Suppressor macrophage treated with lipopolysaccharide for 4 hours (primary cell): ENCODE measurements at regions not wholly inside any gene's neighbourhood (a gene's known extent, or its start where the extent isn't known, plus 50 kb on each side); places are given as distances from the start of the nearest gene placed in this dataset.

Experiments
- DNase-seq: peaks from one replicate; pipeline ENCODE4 v3.0.0-alpha.2; 2020

GRCh38 chr1:57848406-57848805 is 424.5 kb upstream of the DAB1 start:
- DNase-seq, result no peak

DNA sequence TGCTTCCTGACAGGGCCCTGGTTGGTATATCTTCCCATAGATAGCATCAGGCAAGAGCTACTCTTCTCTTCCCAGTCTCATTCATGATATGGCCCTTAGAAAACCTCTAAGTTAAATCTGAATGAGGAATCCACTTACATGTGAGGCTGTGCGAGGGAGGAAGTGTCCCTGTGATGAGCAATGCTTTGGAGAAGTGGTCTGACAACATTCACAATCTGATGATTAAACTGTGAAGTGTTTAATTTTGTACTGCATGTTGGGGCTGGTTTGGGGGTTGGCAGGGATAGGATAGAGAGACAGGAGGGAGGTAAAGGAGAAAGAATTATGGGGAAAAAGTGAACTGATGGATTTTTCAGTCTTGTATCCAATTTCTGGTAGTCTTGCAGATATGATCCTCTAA is 421.2 kb upstream of the DAB1 start:
- DNase-seq, result no peak

DNA sequence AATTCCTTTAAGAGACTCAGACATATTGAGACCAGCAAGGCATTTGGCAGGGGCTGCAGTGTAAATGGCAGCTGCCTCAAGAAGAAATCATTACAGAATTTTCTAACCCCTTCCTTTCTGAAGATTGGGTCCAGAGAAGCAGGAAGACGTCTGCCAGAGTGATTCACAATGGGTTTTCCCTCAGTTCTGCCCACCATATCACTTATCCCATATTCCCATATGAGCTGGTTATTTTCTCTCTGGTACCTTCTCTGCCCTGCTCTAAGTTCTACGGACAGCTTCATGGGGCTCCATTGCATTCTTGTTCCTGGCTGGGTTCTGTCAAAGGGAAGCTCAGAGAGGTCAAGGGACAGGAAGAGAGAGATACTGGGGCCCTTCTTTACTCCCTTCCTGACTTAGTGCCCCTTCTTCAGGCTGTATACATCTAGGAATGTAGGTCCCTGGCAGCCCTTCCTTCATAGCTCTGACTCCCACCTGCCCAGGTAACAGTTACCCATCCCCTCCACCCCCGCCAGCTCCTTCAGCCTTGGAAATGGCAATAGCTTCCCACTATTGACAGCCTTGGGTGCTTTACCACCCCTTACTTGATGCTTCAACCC is 420.6 kb upstream of the DAB1 start:
- DNase-seq, result no peak

DNA sequence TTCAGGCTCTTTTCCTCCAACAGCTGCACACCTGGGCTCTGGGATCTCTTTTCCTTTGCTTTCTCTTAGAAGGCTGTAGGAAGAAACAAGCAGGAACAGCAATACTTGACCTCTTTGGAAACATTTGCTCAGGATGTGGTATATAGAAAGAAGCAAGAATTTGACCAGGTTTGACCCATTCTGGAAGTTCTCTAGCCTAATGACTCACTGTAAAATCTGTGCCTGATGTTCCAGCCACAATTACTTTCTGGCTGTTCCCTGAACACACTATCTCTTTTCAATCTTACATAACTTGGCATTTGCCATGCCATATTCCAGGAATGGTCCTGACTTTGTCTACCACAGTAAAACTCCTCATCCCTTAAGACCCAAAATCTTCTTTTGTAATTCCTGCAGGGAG is 419.9 kb upstream of the DAB1 start:
- no peak for DNase-seq

DNA sequence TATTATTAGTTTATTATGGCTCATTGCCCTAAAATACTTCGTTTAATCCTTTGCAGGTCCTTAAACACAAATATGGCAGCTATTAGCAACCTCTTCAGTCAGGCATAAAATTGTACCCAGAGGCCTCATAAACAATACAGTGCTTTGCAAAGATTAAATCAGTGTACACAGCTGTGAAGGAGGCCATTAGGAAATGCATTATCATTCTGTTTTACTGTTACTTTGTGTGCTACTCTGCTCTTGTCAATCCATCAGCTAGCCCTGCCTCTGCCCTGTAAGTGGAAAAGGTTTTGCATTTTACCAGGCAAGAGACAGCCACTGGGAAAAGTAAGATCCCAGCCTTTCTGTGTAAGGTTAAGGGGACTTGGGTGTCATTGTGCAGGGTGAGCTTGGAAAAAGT is 415.7 kb upstream of the DAB1 start:
- DNase-seq, result no peak

GRCh38 chr1:57839067-57839466 is 415.2 kb upstream of the DAB1 start:
- DNase-seq, result no peak

DNA sequence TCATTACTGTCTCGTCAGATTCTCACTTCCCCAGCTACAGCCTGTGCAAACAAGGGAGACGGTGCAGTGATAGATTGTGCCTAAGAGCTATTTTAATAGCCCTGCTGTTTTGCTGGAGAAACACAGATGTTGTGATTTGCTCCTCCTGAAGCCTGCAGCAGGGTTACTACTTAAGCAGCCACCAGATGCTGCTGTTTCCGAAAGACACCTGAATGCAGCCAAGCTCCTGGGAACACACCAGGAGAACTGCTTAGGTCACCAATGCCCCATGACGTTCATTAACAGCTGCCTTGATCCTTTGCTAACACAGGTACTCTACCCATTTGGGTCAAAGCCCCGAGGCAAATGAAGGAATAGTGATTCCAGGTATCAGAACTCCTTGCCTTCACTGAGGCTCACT is 411.8 kb upstream of the DAB1 start:
- DNase-seq, result no peak

- DNase-seq, result no peak
Measured at GRCh38 chr1:57833296-57833695, 409.4 kb upstream of the DAB1 start.

- no peak for DNase-seq
Measured at GRCh38 chr1:57832612-57833011, 408.8 kb upstream of the DAB1 start.

DNA sequence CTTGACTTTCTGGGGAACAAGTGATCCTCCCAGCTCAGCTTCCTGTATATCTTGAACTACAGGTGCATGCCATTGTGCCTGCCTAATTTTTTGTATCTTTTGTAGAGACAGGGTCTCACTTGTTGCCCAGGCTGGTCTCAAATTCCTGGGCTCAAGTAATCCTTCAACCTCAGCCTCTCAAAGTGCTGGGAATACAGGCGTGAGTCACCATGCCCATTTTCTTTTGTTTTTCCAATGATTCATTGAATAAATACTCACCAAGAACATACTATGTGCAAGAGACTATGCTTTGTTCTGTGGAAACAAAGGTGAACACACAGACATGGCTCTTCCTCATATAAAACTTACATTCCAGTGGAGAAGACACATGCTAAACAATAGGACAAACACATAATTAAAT is 407.8 kb upstream of the DAB1 start:
- no peak for DNase-seq

GRCh38 chr1:57826535-57826934 is 402.7 kb upstream of the DAB1 start:
- no peak for DNase-seq

GRCh38 chr1:57824535-57824934 is 400.7 kb upstream of the DAB1 start:
- DNase-seq, result no peak

GRCh38 chr1:57820356-57821095 is 396.7 kb upstream of the DAB1 start:
- no peak for DNase-seq

DNA sequence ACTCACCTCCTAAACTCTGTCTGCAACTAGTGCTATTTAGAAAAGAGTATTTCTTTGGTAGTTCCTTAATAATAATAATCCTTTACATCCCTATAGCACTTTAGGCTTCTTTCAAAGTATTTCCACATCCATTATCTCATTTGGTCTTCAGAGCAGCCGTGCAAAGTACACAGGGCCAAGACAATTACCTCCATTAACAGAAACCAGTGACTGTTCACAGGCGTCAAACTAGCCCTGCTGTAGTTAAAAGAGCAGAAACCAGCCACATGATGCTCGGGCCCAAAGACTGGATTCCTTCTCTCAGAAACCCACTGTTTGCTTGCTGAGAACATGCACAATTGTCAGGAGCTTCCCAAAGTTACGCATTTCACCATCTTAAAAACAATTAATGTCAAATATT is 396.0 kb upstream of the DAB1 start:
- no peak for DNase-seq

DNA sequence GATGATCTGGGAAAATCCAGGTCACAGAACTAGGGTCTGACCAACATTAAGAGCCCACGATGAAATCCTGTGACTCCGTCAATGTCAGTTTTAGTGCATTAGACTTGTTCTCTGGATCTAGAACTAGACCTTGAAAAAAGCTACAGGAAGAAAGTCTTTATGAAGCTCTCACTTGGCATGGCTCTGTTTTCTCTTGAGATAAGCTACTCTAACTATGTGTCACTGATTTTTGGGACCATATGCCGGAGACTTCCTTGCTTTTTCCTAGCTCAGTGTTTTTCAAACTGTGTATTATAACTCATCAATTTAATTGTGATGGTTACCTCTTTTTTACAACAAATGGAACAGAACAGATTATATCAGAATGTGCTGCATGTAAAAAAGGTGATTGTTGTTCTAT is 379.7 kb upstream of the DAB1 start:
- no peak for DNase-seq

DNA sequence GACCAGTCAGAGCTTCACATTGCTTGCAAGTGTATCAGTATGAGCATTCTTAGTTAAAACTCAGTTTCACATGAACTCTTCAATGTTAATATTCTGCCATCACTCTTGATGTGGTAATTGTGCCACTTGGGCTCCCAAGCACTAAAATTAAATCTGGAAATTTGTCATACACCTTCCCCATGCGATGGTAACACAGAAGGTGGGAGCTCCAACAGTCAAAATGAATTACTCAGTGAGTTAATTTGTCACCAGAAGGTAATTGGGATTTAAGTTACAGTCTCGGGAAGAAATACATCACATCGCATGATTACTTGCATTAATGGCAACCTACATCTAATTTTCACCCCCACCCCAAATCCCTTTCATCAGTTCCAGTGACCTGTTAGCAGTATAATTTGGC is 376.5 kb upstream of the DAB1 start:
- no peak for DNase-seq

DNA sequence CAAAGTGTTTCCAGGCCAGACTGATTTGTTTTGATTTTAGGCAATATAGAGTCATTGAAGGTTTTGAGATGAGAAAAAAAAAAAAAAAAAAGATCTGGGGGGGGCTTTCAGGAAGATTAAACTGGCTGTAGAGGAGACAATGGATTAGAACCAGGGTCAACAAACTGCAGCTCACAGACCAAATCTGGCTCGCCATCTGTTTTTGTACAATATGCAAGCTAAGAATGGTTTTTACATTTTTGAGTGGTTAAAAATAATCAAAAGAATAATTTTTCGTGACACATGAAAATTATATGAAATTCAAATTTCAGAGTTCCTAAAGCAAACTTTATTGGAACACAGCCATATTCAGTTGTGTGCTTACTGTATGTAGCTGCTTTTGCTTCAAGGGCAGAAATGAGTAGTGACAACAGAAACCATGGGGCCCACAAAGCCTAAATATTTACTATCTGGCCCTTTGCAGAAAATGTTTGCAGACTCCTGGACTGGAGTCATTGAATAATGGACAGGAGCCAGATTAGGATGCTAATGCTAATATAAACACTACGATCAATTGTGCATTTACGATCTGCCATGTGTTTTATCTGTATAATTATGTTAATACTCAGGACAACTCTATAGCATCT is 375.7 kb upstream of the DAB1 start:
- DNase-seq, result no peak

DNA sequence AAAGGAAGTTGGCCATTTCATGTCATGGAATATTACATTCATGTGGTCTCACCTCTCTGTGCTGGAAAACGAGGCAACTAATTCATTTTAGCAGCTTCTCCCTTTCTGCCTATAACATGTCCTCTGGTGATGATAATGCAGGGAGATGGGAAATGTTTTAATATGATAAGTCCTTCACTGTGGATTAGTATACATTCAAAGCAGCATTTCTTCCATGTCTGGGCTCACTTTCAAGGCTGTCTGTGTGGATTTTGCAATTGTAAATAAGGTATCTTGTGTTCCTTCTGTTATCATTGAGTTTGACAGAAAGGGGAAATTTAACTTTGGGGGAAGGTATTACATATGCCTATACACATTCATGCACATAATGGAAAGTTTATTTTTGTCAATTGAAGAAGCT is 374.7 kb upstream of the DAB1 start:
- no peak for DNase-seq

- DNase-seq, result no peak
Measured at GRCh38 chr1:57797084-57797483, 373.2 kb upstream of the DAB1 start.

GRCh38 chr1:57796616-57797015 is 372.8 kb upstream of the DAB1 start:
- DNase-seq, result no peak

- DNase-seq, result no peak
Measured at GRCh38 chr1:57795886-57796285, 372.0 kb upstream of the DAB1 start.

- no peak for DNase-seq
Measured at GRCh38 chr1:57794078-57794477, 370.2 kb upstream of the DAB1 start.

- no peak for DNase-seq
Measured at GRCh38 chr1:57791497-57791896, 367.6 kb upstream of the DAB1 start.

GRCh38 chr1:57789936-57790335 is 366.1 kb upstream of the DAB1 start:
- no peak for DNase-seq

- no peak for DNase-seq
Measured at GRCh38 chr1:57788313-57788712, 364.5 kb upstream of the DAB1 start.
